ENCODE measurements at regions not wholly inside any gene's neighbourhood (a gene's known extent, or its start where the extent isn't known, plus 50 kb on each side); places are given as distances from the start of the nearest gene placed in this dataset.

- Histone ChIP-seq H2BK20ac (ENCODE audit: low read depth, low read length) (no peak overlapping the region), H2BK120ac (ENCODE audit: low read depth, low read length) (no peak overlapping the region), H3K23ac (ENCODE audit: low read depth, low read length) (no peak overlapping the region), H3K9ac (ENCODE audit: low read depth, low read length) (no peak overlapping the region), H3K4ac (ENCODE audit: low read depth, low read length) (no peak overlapping the region), H3K4me3 (ENCODE audit: insufficient read depth, low read depth, low read length) (no peak overlapping the region), H4K8ac (ENCODE audit: low read depth in 2 of 2, low read length in 2 of 2) (no peak overlapping the region), H4K20me1 (ENCODE audit: insufficient read depth, low read length) (no peaks in the 10 kb centered on the region), H3K27ac (ENCODE audit: insufficient read depth, low read length) (no peak overlapping the region), H3K79me1 (ENCODE audit: low read depth in 1 of 2, low read length in 2 of 2) (no peaks in the 10 kb centered on the region), H3K56ac (ENCODE audit: extremely low read depth, insufficient read depth, low read length) (no peak overlapping the region), H3K27me3 (ENCODE audit: control insufficient read depth, insufficient read depth, low read length) (no peaks in the 10 kb centered on the region), H2AFZ (replicated peaks; ENCODE audit: low read length, poor library complexity) (no peak overlapping the region), H3K4me2 (ENCODE audit: low read depth, low read length) (no peak overlapping the region), H3K14ac (replicated peaks; ENCODE audit: low read depth, low read length) (no peak overlapping the region), H3K9me1 (ENCODE audit: insufficient read depth, low read length) (no peaks in the 10 kb centered on the region), H3K9me3 (ENCODE audit: control insufficient read depth, insufficient read depth, low read length) (no peaks in the 10 kb centered on the region), H4K5ac (ENCODE audit: low read depth, low read length) (no peak overlapping the region), H3K4me1 (ENCODE audit: control insufficient read depth, insufficient read depth, low read length) (no peaks in the 10 kb centered on the region), H3K18ac (ENCODE audit: low read depth, low read length) (no peak overlapping the region), H2AK5ac (ENCODE audit: low read depth, low read length) (no peak overlapping the region), H2BK15ac (ENCODE audit: low read depth, low read length) (no peak overlapping the region), H2AK9ac (replicated peaks; ENCODE audit: low read depth, low read length, poor library complexity) (no peak overlapping the region), H4K91ac (ENCODE audit: insufficient read depth, low read depth, low read length) (no peak overlapping the region), H3K36me3 (ENCODE audit: control insufficient read depth, insufficient read depth, low read length) (no peaks in the 10 kb centered on the region), H2BK5ac (ENCODE audit: low read depth, low read length, poor library complexity, severe bottlenecking) (no peak overlapping the region)
- ChIA-PET POLR2A (ENCODE audit: unreplicated experiment) (no interaction called here), CTCF (no interaction called here)
- no TSS peak for BruUV-seq (replicated peaks)
- no peak for ATAC-seq (ENCODE audit: low read depth)
- dilution Hi-C loops (cut with HindIII; ENCODE audit: low sequenced_read_pairs, unreplicated experiment), result no loop called here
- no CpG with 5 or more reads among the region's 1 CpG for WGBS, 2 experiments (ENCODE audit: extremely low coverage in 2 of 2, insufficient read length in 1 of 2)
- in situ Hi-C loops (cut with MboI; ENCODE audit: low sequenced_read_pairs), result no loop called here
- no peak for DNase-seq
- intact Hi-C loops (cut with micrococcal nuclease), result no loop called here
- TF ChIP-seq RFX5 (IDR thresholded peaks at IDR 0.05; ENCODE audit: low read depth, low read length), result no peak
- no peak for TF ChIP-seq RCOR1 (IDR thresholded peaks at IDR 0.05; ENCODE audit: insufficient replicate concordance, low read length)
- TF ChIP-seq POLR2A (IDR thresholded peaks at IDR 0.05; ENCODE audit: low read depth, low read length), result no peak
- no peak for TF ChIP-seq USF2 (IDR thresholded peaks at IDR 0.05; ENCODE audit: low read depth, low read length)
Observed at GRCh38 chr6:85010865-85011264, 246.5 kb upstream of the TBX18 start.

Data from IMR-90 (cell line).